ENCODE measurements at regions not wholly inside any gene's neighbourhood (a gene's known extent, or its start where the extent isn't known, plus 50 kb on each side); places are given as distances from the start of the nearest gene placed in this dataset.

- no peak overlapping the region for H3K4me3 ChIP-seq (replicated peaks in 1 of 2; ENCODE audit: low read depth in 1 of 2, low read length in 2 of 2)
- TF ChIP-seq FOSL1 (IDR thresholded peaks at IDR 0.05; ENCODE audit: low read depth) (no peak), CEBPB (IDR thresholded peaks at IDR 0.05; ENCODE audit: low read depth) (no peak), CBX3 (IDR thresholded peaks at IDR 0.05; ENCODE audit: low read depth) (no peak), EZH2 (IDR thresholded peaks at IDR 0.05) (no peak), REST (IDR thresholded peaks at IDR 0.05; ENCODE audit: low read depth) (no peak), SIN3A (IDR thresholded peaks at IDR 0.05; ENCODE audit: low read depth) (no peak), TCF7L2 (IDR thresholded peaks at IDR 0.05; ENCODE audit: borderline replicate concordance, extremely low read depth, insufficient read depth, insufficient read length) (no peak), SRF (IDR thresholded peaks at IDR 0.05; ENCODE audit: low read depth) (no peak), CTCF (IDR thresholded peaks at IDR 0.05 in 2 of 3, conservative IDR thresholded peaks at IDR 0.05 in 1 of 3; ENCODE audit: borderline replicate concordance in 1 of 3, insufficient read depth in 1 of 3, low read depth in 2 of 3, low read length in 2 of 3) (no peak), YY1 (IDR thresholded peaks at IDR 0.05; ENCODE audit: extremely low read depth, insufficient replicate concordance, low read depth, low read length) (no peak), RAD21 (IDR thresholded peaks at IDR 0.05; ENCODE audit: low read depth) (no peak), JUND (IDR thresholded peaks at IDR 0.05) (no peak), ELF1 (IDR thresholded peaks at IDR 0.05; ENCODE audit: borderline replicate concordance, low read depth) (no peak), EZH2phosphoT487 (IDR thresholded peaks at IDR 0.05; ENCODE audit: borderline replicate concordance) (no peak), EGR1 (IDR thresholded peaks at IDR 0.05; ENCODE audit: low read depth) (no peak)
- TF ChIP-seq, protein P1, sequence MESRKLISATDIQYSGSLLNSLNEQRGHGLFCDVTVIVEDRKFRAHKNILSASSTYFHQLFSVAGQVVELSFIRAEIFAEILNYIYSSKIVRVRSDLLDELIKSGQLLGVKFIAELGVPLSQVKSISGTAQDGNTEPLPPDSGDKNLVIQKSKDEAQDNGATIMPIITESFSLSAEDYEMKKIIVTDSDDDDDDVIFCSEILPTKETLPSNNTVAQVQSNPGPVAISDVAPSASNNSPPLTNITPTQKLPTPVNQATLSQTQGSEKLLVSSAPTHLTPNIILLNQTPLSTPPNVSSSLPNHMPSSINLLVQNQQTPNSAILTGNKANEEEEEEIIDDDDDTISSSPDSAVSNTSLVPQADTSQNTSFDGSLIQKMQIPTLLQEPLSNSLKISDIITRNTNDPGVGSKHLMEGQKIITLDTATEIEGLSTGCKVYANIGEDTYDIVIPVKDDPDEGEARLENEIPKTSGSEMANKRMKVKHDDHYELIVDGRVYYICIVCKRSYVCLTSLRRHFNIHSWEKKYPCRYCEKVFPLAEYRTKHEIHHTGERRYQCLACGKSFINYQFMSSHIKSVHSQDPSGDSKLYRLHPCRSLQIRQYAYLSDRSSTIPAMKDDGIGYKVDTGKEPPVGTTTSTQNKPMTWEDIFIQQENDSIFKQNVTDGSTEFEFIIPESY (IDR thresholded peaks at IDR 0.05; ENCODE audit: extremely low read depth, insufficient replicate concordance, low read length): no peak
- ATAC-seq: no peak
- no peaks in the 10 kb centered on the region for H3K9me3 ChIP-seq (ENCODE audit: control insufficient read depth in 1 of 2, insufficient read depth in 1 of 2, low read depth in 1 of 2, low read length in 2 of 2)
- H3K27ac ChIP-seq (ENCODE audit: low read depth, low read length): no peak overlapping the region
- no peak overlapping the region for H2AFZ ChIP-seq (ENCODE audit: low read depth, low read length, poor library complexity, severe bottlenecking)
- H3K9ac ChIP-seq (ENCODE audit: low read length): no peak overlapping the region
- H3K4me1 ChIP-seq (ENCODE audit: control insufficient read depth in 1 of 2, insufficient read depth in 2 of 2, low read length in 2 of 2): no peaks in the 10 kb centered on the region
- no peak for DNase-seq (ENCODE audit: low read depth, low spot score)
- H3K9me2 ChIP-seq (ENCODE audit: insufficient read depth): no peaks in the 10 kb centered on the region
- intact Hi-C loops (cut with micrococcal nuclease): no loop called here
- H3K4me2 ChIP-seq (ENCODE audit: low read length): no peak overlapping the region
- RAD21 ChIA-PET (ENCODE audit: low non-redundant PET in 1 of 2, low total read pairs in 2 of 2, uncharacterized antibody in 2 of 2, unreplicated experiment in 2 of 2): no interaction called here
- H3K79me2 ChIP-seq (ENCODE audit: insufficient read depth, low read length): no peaks in the 10 kb centered on the region
- no TSS peak for BruUV-seq (replicated peaks)
- POLR2A ChIA-PET: no interaction called here
- no peaks in the 10 kb centered on the region for H3K36me3 ChIP-seq (ENCODE audit: control insufficient read depth in 1 of 2, insufficient read depth in 2 of 2, low read length in 2 of 2)
- H4K20me1 ChIP-seq (ENCODE audit: insufficient read depth): no peaks in the 10 kb centered on the region
- CTCF ChIA-PET: no interaction called here
- H3K27me3 ChIP-seq (ENCODE audit: insufficient read depth, low read length): no peaks in the 10 kb centered on the region
These were observed 217.0 kb upstream of the CCN2 start for GRCh38 chr6:132167929-132168892.

Measured in HCT116 (cell line).